ENCODE measurements at regions not wholly inside any gene's neighbourhood (a gene's known extent, or its start where the extent isn't known, plus 50 kb on each side); places are given as distances from the start of the nearest gene placed in this dataset.
"Not testable (repeated sequence)": the region's sequence is repeated elsewhere in the genome, so short reads cannot be mapped to it uniquely, and the experiment has no call there.

GRCh38 chr2:125028721-125029120 lies 1003.6 kb downstream of the CNTNAP5 start:
- TF ChIP-seq, protein P1, sequence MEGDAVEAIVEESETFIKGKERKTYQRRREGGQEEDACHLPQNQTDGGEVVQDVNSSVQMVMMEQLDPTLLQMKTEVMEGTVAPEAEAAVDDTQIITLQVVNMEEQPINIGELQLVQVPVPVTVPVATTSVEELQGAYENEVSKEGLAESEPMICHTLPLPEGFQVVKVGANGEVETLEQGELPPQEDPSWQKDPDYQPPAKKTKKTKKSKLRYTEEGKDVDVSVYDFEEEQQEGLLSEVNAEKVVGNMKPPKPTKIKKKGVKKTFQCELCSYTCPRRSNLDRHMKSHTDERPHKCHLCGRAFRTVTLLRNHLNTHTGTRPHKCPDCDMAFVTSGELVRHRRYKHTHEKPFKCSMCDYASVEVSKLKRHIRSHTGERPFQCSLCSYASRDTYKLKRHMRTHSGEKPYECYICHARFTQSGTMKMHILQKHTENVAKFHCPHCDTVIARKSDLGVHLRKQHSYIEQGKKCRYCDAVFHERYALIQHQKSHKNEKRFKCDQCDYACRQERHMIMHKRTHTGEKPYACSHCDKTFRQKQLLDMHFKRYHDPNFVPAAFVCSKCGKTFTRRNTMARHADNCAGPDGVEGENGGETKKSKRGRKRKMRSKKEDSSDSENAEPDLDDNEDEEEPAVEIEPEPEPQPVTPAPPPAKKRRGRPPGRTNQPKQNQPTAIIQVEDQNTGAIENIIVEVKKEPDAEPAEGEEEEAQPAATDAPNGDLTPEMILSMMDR (conservative IDR thresholded peaks at IDR 0.05), result not testable (repeated sequence)
- TF ChIP-seq EZH2 (IDR thresholded peaks at IDR 0.05; ENCODE audit: low read depth), result not testable (repeated sequence)

All from PC-9 (cell line).